GM23338 (cell line): ENCODE measurements at regions not wholly inside any gene's neighbourhood (a gene's known extent, or its start where the extent isn't known, plus 50 kb on each side); places are given as distances from the start of the nearest gene placed in this dataset.

Source experiments
- ATAC-seq: fragments of 200-7000 bp; cut with Tn5 transposase; 3 replicates; pipeline ENCODE4 v1.9.1; 2020
- DNase-seq: peaks from one replicate; pipeline ENCODE4 v3.0.0-alpha.2; 2015; ENCODE audit warnings: low spot score
- H2AFZ ChIP-seq: fragments of 200-600 bp; sonication (generic); 2 replicates; pipeline ENCODE4 v1.8.0; 2016; ENCODE audit warnings: antibody characterized with exemption, mild to moderate bottlenecking, moderate library complexity
- H3F3A ChIP-seq: fragments of 200-600 bp; sonication (generic); replicated peaks from 2 replicates; pipeline ENCODE4 v1.8.0; 2017; ENCODE audit warnings: antibody characterized with exemption, mixed run types, low read depth
- H3K27ac ChIP-seq: fragments of 200-600 bp; sonication (generic); 2 replicates; pipeline ENCODE4 v1.6.1; 2016; ENCODE audit warnings: low read depth
- H3K27me3 ChIP-seq: fragments of 200-600 bp; sonication (generic); 2 replicates; pipeline ENCODE4 v1.8.0; 2016; ENCODE audit warnings: mild to moderate bottlenecking, mixed run types, moderate library complexity; ENCODE audit not compliant: insufficient read depth
- H3K36me3 ChIP-seq: fragments of 200-600 bp; sonication (generic); 2 replicates; pipeline ENCODE4 v1.8.0; 2016; ENCODE audit warnings: mild to moderate bottlenecking; ENCODE audit not compliant: insufficient read depth
- H3K4me1 ChIP-seq: fragments of 200-600 bp; sonication (generic); 2 replicates; pipeline ENCODE4 v1.8.0; 2016; ENCODE audit warnings: mild to moderate bottlenecking, moderate library complexity; ENCODE audit not compliant: insufficient read depth
- H3K4me2 ChIP-seq: fragments of 200-600 bp; sonication (generic); 2 replicates; pipeline ENCODE4 v1.7.1; 2017; ENCODE audit warnings: mixed run types
- H3K4me3 ChIP-seq: fragments of 200-600 bp; sonication (generic); 2 replicates; pipeline ENCODE4 v1.6.1; 2016; ENCODE audit warnings: mixed run types
- H3K79me2 ChIP-seq: fragments of 200-600 bp; sonication (generic); replicated peaks from 2 replicates; pipeline ENCODE4 v1.8.0; 2017; ENCODE audit warnings: mild to moderate bottlenecking; ENCODE audit not compliant: insufficient read depth
- H3K9me2 ChIP-seq: fragments of 200-600 bp; sonication (generic); 2 replicates; pipeline ENCODE4 v1.8.0; 2017; ENCODE audit not compliant: insufficient read depth
- H4K20me1 ChIP-seq: fragments of 200-600 bp; sonication (generic); replicated peaks from 2 replicates; pipeline ENCODE4 v1.8.0; 2017; ENCODE audit warnings: mild to moderate bottlenecking; ENCODE audit not compliant: insufficient read depth
- H3K27ac Mint-ChIP-seq: 2 replicates; pipeline ENCODE4 v1.8.0; 2020; ENCODE audit warnings: inconsistent platforms, mild to moderate bottlenecking, moderate library complexity, mixed read lengths
- H3K27me3 Mint-ChIP-seq: 3 replicates; pipeline ENCODE4 v1.8.0; 2022; ENCODE audit warnings: low read depth, mild to moderate bottlenecking, moderate library complexity, mixed read lengths, inconsistent platforms; ENCODE audit not compliant: insufficient read depth, poor library complexity
- H3K36me3 Mint-ChIP-seq: 3 replicates; pipeline ENCODE4 v1.8.0; 2021; ENCODE audit warnings: low read depth, mild to moderate bottlenecking, inconsistent platforms, moderate library complexity, mixed read lengths
- H3K4me1 Mint-ChIP-seq: 3 replicates; pipeline ENCODE4 v1.8.0; 2020; ENCODE audit warnings: mild to moderate bottlenecking, inconsistent platforms, mixed read lengths
- H3K4me3 Mint-ChIP-seq: 3 replicates; pipeline ENCODE4 v1.8.0; 2021; ENCODE audit warnings: moderate library complexity, mild to moderate bottlenecking, inconsistent platforms, mixed read lengths
- H3K9me3 Mint-ChIP-seq: 3 replicates; pipeline ENCODE4 v1.8.0; 2020; ENCODE audit warnings: moderate library complexity, mild to moderate bottlenecking, inconsistent platforms, mixed read lengths
- CREB1 ChIP-seq: fragments of 250-450 bp; sonication (Bioruptor Pico); IDR thresholded peaks from 2 replicates; pipeline ENCODE4 v1.5.0; 2020; ENCODE audit warnings: low read depth, mild to moderate bottlenecking, moderate library complexity
- ETS1 ChIP-seq: IDR thresholded peaks from 2 replicates; pipeline ENCODE4 v1.6.1; 2016; ENCODE audit warnings: antibody characterized with exemption
- EZH2 ChIP-seq: fragments of 200-600 bp; sonication (generic); IDR thresholded peaks from one replicate; pipeline ENCODE4 v1.8.0; 2017; ENCODE audit warnings: antibody characterized with exemption, mild to moderate bottlenecking, low read depth; ENCODE audit not compliant: unreplicated experiment
- EZH2phosphoT487 ChIP-seq: fragments of 200-600 bp; sonication (generic); IDR thresholded peaks from one replicate; pipeline ENCODE4 v1.8.1; 2018; ENCODE audit warnings: antibody characterized with exemption; ENCODE audit not compliant: unreplicated experiment
- JUNB ChIP-seq: IDR thresholded peaks from one replicate; pipeline ENCODE4 v1.6.1; 2016; ENCODE audit warnings: antibody characterized with exemption; ENCODE audit not compliant: unreplicated experiment
- NANOG ChIP-seq: IDR thresholded peaks from 2 replicates; pipeline ENCODE4 v1.6.1; 2016; ENCODE audit warnings: antibody characterized with exemption, borderline replicate concordance
- TF ChIP-seq, protein P1 (sequence below), 2 experiments: fragments of 200-600 bp in 1 of 2; sonication (generic) in 1 of 2; conservative IDR thresholded peaks; 2 replicates each; pipeline versions ENCODE4 v1.5.1 to v1.6.1; 2016 to 2017; ENCODE audit warnings: antibody characterized with exemption in 2 of 2, low read depth in 2 of 2, mild to moderate bottlenecking in 2 of 2, moderate library complexity in 1 of 2
- TF ChIP-seq, protein P2 (sequence below): fragments of 250-450 bp; sonication (Bioruptor Pico); IDR thresholded peaks from 2 replicates; pipeline ENCODE4 v1.5.0; 2020; ENCODE audit warnings: mild to moderate bottlenecking, moderate library complexity

DNA sequence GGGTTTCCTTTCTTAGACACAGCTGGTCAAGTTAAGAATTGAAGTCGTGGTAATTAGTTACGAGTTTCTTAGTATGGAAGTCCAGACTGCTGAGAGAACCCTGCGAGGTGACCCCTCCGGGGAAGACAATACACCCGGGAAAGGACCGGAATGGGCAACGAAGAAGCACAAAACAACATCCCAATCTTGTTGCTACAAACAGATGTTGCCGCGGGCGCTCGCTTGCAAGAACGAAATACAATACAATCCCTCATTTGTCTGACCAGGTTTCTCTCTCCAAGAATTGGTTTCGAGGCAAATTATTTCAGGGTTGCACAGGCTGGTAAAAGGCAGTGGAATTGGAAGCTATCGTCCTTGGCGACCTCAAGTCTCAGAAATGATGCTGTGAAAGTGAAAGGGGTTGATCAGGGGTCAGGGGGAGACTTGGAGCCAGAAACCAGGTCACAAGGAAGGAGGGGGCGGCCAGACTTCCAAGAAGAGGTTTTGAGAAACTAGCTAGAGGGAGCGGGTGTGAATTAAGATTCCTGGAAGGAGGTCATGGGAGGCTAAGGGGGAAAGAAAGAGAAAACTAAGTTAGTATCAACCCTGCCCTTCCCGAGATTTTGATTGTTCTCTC, 401.9 kb downstream of the HRH4 start:
- H3K79me2 ChIP-seq, result no peaks in the 10 kb centered on the region
- Mint-ChIP-seq H3K27me3 (peaks cover 6% of the 10 kb centered on the region), H3K4me3 (peak overlapping the region; percentile 28), H3K9me3 (no peaks in the 10 kb centered on the region), H3K27ac (peak overlapping the region; percentile 66), H3K4me1 (peaks cover 23% of the 10 kb centered on the region), H3K36me3 (no peaks in the 10 kb centered on the region)
- peak overlapping the region; percentile 37 for H3K4me3 ChIP-seq
- peaks cover 1% of the 10 kb centered on the region; the same call in 1 of the 2 replicates for H3K9me2 ChIP-seq
- H3K4me2 ChIP-seq, result peak overlapping the region; percentile 67
- no peaks in the 10 kb centered on the region for H4K20me1 ChIP-seq
- no peaks in the 10 kb centered on the region for H3K27me3 ChIP-seq
- H3K4me1 ChIP-seq, result peaks cover 17% of the 10 kb centered on the region
- H3F3A ChIP-seq, result no peaks in the 10 kb centered on the region
- TF ChIP-seq NANOG (0 out of 2 replicates have a peak, but pooled peaks have one; percentile 22), CREB1 (CRISPR knock-in tag) (no peak)
- ATAC-seq (peak; percentile 94), DNase-seq (peak; percentile 62)
- H2AFZ ChIP-seq, result peak overlapping the region; percentile 70
- H3K27ac ChIP-seq, result peak overlapping the region; percentile 75
- no peaks in the 10 kb centered on the region for H3K36me3 ChIP-seq

DNA sequence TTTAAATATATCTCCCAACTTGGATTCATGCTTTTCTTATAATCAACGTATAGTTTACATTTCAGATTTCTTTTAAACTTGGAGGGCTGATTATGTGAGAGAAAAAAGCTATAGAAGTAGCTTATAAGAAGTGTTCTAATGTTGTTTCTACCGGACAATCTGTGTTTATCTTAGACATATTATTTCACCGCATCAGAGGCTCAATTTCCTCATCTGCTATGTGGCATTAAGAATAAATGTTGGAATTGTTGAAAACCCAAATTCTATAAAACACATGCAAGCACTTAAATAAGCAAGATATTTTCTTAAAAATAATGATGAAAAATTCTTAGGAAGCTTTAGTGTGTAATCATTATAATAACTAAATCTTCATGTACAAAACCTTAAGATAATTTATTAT, 407.9 kb downstream of the HRH4 start:
- no peak overlapping the region for H3K27ac Mint-ChIP-seq
- H3K4me3 Mint-ChIP-seq, result no peak overlapping the region
- H3F3A ChIP-seq, result no peaks in the 10 kb centered on the region
- DNase-seq (no peak), ATAC-seq (no peak)
- TF ChIP-seq, protein P1, sequence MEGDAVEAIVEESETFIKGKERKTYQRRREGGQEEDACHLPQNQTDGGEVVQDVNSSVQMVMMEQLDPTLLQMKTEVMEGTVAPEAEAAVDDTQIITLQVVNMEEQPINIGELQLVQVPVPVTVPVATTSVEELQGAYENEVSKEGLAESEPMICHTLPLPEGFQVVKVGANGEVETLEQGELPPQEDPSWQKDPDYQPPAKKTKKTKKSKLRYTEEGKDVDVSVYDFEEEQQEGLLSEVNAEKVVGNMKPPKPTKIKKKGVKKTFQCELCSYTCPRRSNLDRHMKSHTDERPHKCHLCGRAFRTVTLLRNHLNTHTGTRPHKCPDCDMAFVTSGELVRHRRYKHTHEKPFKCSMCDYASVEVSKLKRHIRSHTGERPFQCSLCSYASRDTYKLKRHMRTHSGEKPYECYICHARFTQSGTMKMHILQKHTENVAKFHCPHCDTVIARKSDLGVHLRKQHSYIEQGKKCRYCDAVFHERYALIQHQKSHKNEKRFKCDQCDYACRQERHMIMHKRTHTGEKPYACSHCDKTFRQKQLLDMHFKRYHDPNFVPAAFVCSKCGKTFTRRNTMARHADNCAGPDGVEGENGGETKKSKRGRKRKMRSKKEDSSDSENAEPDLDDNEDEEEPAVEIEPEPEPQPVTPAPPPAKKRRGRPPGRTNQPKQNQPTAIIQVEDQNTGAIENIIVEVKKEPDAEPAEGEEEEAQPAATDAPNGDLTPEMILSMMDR (conservative IDR thresholded peaks at IDR 0.05; ENCODE audit: low read depth in 2 of 2), result no peak
- TF ChIP-seq, protein P2, sequence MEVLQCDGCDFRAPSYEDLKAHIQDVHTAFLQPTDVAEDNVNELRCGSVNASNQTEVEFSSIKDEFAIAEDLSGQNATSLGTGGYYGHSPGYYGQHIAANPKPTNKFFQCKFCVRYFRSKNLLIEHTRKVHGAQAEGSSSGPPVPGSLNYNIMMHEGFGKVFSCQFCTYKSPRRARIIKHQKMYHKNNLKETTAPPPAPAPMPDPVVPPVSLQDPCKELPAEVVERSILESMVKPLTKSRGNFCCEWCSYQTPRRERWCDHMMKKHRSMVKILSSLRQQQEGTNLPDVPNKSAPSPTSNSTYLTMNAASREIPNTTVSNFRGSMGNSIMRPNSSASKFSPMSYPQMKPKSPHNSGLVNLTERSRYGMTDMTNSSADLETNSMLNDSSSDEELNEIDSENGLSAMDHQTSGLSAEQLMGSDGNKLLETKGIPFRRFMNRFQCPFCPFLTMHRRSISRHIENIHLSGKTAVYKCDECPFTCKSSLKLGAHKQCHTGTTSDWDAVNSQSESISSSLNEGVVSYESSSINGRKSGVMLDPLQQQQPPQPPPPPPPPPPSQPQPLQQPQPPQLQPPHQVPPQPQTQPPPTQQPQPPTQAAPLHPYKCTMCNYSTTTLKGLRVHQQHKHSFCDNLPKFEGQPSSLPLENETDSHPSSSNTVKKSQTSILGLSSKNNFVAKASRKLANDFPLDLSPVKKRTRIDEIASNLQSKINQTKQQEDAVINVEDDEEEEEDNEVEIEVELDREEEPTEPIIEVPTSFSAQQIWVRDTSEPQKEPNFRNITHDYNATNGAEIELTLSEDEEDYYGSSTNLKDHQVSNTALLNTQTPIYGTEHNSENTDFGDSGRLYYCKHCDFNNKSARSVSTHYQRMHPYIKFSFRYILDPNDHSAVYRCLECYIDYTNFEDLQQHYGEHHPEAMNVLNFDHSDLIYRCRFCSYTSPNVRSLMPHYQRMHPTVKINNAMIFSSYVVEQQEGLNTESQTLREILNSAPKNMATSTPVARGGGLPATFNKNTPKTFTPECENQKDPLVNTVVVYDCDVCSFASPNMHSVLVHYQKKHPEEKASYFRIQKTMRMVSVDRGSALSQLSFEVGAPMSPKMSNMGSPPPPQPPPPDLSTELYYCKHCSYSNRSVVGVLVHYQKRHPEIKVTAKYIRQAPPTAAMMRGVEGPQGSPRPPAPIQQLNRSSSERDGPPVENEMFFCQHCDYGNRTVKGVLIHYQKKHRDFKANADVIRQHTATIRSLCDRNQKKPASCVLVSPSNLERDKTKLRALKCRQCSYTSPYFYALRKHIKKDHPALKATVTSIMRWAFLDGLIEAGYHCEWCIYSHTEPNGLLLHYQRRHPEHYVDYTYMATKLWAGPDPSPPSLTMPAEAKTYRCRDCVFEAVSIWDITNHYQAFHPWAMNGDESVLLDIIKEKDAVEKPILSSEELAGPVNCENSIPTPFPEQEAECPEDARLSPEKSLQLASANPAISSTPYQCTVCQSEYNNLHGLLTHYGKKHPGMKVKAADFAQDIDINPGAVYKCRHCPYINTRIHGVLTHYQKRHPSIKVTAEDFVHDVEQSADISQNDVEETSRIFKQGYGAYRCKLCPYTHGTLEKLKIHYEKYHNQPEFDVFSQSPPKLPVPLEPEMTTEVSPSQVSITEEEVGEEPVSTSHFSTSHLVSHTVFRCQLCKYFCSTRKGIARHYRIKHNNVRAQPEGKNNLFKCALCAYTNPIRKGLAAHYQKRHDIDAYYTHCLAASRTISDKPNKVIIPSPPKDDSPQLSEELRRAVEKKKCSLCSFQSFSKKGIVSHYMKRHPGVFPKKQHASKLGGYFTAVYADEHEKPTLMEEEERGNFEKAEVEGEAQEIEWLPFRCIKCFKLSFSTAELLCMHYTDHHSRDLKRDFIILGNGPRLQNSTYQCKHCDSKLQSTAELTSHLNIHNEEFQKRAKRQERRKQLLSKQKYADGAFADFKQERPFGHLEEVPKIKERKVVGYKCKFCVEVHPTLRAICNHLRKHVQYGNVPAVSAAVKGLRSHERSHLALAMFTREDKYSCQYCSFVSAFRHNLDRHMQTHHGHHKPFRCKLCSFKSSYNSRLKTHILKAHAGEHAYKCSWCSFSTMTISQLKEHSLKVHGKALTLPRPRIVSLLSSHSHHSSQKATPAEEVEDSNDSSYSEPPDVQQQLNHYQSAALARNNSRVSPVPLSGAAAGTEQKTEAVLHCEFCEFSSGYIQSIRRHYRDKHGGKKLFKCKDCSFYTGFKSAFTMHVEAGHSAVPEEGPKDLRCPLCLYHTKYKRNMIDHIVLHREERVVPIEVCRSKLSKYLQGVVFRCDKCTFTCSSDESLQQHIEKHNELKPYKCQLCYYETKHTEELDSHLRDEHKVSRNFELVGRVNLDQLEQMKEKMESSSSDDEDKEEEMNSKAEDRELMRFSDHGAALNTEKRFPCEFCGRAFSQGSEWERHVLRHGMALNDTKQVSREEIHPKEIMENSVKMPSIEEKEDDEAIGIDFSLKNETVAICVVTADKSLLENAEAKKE, result no peak
- TF ChIP-seq JUNB, result no peak
- no peak for TF ChIP-seq ETS1
- no peak for TF ChIP-seq CREB1 (CRISPR knock-in tag)
- no peak for TF ChIP-seq EZH2phosphoT487
- no peak for TF ChIP-seq EZH2
- H4K20me1 ChIP-seq, result no peaks in the 10 kb centered on the region
- no peak overlapping the region for H3K27ac ChIP-seq
- no peaks in the 10 kb centered on the region for H3K36me3 Mint-ChIP-seq
- no peaks in the 10 kb centered on the region; the same call in 1 of the 2 replicates for H3K9me2 ChIP-seq
- no peaks in the 10 kb centered on the region for H3K9me3 Mint-ChIP-seq
- no peak overlapping the region for H2AFZ ChIP-seq
- H3K36me3 ChIP-seq, result no peaks in the 10 kb centered on the region
- H3K4me1 ChIP-seq, result 0 out of 2 replicates have a peak, but pooled peaks cover 7% of the 10 kb centered on the region
- H3K79me2 ChIP-seq, result no peaks in the 10 kb centered on the region
- H3K27me3 ChIP-seq, result no peaks in the 10 kb centered on the region
- peaks cover 2% of the 10 kb centered on the region; the same call in 2 of the 3 replicates for H3K4me1 Mint-ChIP-seq
- peaks cover 2% of the 10 kb centered on the region for H3K27me3 Mint-ChIP-seq
- no peak overlapping the region for H3K4me2 ChIP-seq
- no peak overlapping the region for H3K4me3 ChIP-seq
